Fibroblast of lung (primary cell): ENCODE measurements at regions not wholly inside any gene's neighbourhood (a gene's known extent, or its start where the extent isn't known, plus 50 kb on each side); places are given as distances from the start of the nearest gene placed in this dataset.

Experiments
- DNase-seq, 2 donors: peaks; one replicate each; pipeline versions ENCODE4 v3.0.0 to v3.0.0-alpha.2; 2010; ENCODE audit warnings: low read depth in 2 of 2
- H2AFZ ChIP-seq: 2 replicates; pipeline ENCODE4 v1.5.1; 2012; ENCODE audit warnings: low read length, control low read depth, inconsistent platforms
- H3K27ac ChIP-seq: 2 replicates; pipeline ENCODE4 v1.5.1; 2011; ENCODE audit warnings: low read length, control low read depth; ENCODE audit not compliant: insufficient read depth
- H3K27me3 ChIP-seq: 2 replicates; pipeline ENCODE4 v1.5.1; 2011; ENCODE audit warnings: mild to moderate bottlenecking, low read length; ENCODE audit not compliant: control insufficient read depth, insufficient read depth
- H3K36me3 ChIP-seq: 2 replicates; pipeline ENCODE4 v1.5.1; 2011; ENCODE audit warnings: low read length; ENCODE audit not compliant: control insufficient read depth, insufficient read depth
- H3K4me1 ChIP-seq: 2 replicates; pipeline ENCODE4 v1.5.1; 2011; ENCODE audit warnings: low read length; ENCODE audit not compliant: control insufficient read depth, insufficient read depth; ENCODE audit errors: extremely low read depth
- H3K4me2 ChIP-seq: 2 replicates; pipeline ENCODE4 v1.5.1; 2011; ENCODE audit warnings: low read length, control low read depth; ENCODE audit not compliant: insufficient read depth; ENCODE audit errors: extremely low read depth
- H3K4me3 ChIP-seq, 4 experiments: fragments of 200-600 bp in 1 of 4; sonication (generic) in 1 of 4; replicated peaks in 1 of 4; 2 replicates each; pipeline ENCODE4 v1.5.1; 2011 to 2016; ENCODE audit warnings: low read length in 4 of 4, low read depth in 3 of 4, mild to moderate bottlenecking in 3 of 4, control low read depth in 2 of 4, inconsistent platforms in 1 of 4, mixed read lengths in 1 of 4; ENCODE audit not compliant: insufficient read depth in 1 of 4; ENCODE audit errors: control extremely low read depth in 1 of 4
- H3K79me2 ChIP-seq: 2 replicates; pipeline ENCODE4 v1.5.1; 2012; ENCODE audit warnings: mild to moderate bottlenecking, low read length, inconsistent platforms; ENCODE audit not compliant: control insufficient read depth, insufficient read depth
- H3K9ac ChIP-seq: 2 replicates; pipeline ENCODE4 v1.5.1; 2011; ENCODE audit warnings: mild to moderate bottlenecking, low read length, control low read depth; ENCODE audit not compliant: insufficient read depth
- H3K9me3 ChIP-seq: 2 replicates; pipeline ENCODE4 v1.5.1; 2012; ENCODE audit warnings: low read depth, low read length; ENCODE audit not compliant: control insufficient read depth, insufficient read depth
- H4K20me1 ChIP-seq: 2 replicates; pipeline ENCODE4 v1.5.1; 2011; ENCODE audit warnings: low read length; ENCODE audit not compliant: control insufficient read depth, insufficient read depth; ENCODE audit errors: extremely low read depth
- EZH2 ChIP-seq: IDR thresholded peaks from 2 replicates; pipeline ENCODE4 v1.5.1; 2012; ENCODE audit warnings: low read length, control low read depth, mild to moderate bottlenecking; ENCODE audit errors: missing control alignments
- TF ChIP-seq, protein P1 (sequence below), 2 donors: IDR thresholded peaks in 1 of 2; conservative IDR thresholded peaks in 1 of 2; 1 replicate in 1 of 2; 2 replicates in 1 of 2; pipeline ENCODE4 v1.5.1; 2011 to 2012; ENCODE audit warnings: low read length in 2 of 2, control low read depth in 1 of 2, inconsistent platforms in 1 of 2, low read depth in 1 of 2, mild to moderate bottlenecking in 1 of 2

DNA sequence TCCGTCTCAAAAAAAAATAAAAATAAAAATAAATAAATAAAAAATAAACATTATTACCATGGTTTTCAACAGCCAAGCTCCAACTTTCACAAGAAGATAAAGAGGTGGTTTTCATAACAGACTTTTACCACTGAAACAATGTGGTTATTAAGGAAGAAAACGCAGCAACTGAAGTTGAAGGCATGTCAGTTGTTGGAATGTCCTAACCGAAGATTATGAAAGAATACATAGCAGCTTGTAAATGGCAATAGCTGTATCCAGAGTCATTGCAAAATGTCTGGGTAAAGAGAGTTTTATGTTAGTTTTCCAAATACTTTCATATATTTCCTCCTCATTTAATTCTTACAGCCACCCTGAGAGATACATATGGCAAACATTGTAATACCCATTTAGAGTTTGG, 161.6 kb upstream of the MARCKS start:
- Histone ChIP-seq H3K9ac (no peak overlapping the region), H3K27me3 (no peaks in the 10 kb centered on the region), H2AFZ (no peak overlapping the region), H3K36me3 (no peaks in the 10 kb centered on the region), H3K4me2 (no peak overlapping the region), H3K27ac (no peak overlapping the region), H4K20me1 (no peaks in the 10 kb centered on the region), H3K4me3 (no peak overlapping the region), H3K9me3 (no peaks in the 10 kb centered on the region), H3K4me1 (peaks cover 19% of the 10 kb centered on the region), H3K79me2 (no peaks in the 10 kb centered on the region)
- DNase-seq = peak; percentile 70 to 90
- TF ChIP-seq, protein P1, sequence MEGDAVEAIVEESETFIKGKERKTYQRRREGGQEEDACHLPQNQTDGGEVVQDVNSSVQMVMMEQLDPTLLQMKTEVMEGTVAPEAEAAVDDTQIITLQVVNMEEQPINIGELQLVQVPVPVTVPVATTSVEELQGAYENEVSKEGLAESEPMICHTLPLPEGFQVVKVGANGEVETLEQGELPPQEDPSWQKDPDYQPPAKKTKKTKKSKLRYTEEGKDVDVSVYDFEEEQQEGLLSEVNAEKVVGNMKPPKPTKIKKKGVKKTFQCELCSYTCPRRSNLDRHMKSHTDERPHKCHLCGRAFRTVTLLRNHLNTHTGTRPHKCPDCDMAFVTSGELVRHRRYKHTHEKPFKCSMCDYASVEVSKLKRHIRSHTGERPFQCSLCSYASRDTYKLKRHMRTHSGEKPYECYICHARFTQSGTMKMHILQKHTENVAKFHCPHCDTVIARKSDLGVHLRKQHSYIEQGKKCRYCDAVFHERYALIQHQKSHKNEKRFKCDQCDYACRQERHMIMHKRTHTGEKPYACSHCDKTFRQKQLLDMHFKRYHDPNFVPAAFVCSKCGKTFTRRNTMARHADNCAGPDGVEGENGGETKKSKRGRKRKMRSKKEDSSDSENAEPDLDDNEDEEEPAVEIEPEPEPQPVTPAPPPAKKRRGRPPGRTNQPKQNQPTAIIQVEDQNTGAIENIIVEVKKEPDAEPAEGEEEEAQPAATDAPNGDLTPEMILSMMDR (conservative IDR thresholded peaks at IDR 0.05 in 1 of 2, IDR thresholded peaks at IDR 0.05 in 1 of 2; ENCODE audit: low read depth in 1 of 2, low read length in 2 of 2) = no peak
- no peak for TF ChIP-seq EZH2

- H3K79me2 ChIP-seq = no peaks in the 10 kb centered on the region
- H3K9me3 ChIP-seq = no peaks in the 10 kb centered on the region
- no peak overlapping the region for H3K4me2 ChIP-seq
- H3K27me3 ChIP-seq = no peaks in the 10 kb centered on the region
- H2AFZ ChIP-seq = no peak overlapping the region
- H3K4me3 ChIP-seq = no peak overlapping the region
- no peak for TF ChIP-seq EZH2
- TF ChIP-seq, protein P1 (conservative IDR thresholded peaks at IDR 0.05 in 1 of 2, IDR thresholded peaks at IDR 0.05 in 1 of 2; ENCODE audit: low read depth in 1 of 2, low read length in 2 of 2) = no peak
- H4K20me1 ChIP-seq = no peaks in the 10 kb centered on the region
- H3K4me1 ChIP-seq = peaks cover 17% of the 10 kb centered on the region
- no peak overlapping the region for H3K9ac ChIP-seq
- DNase-seq = peak in 1 of 2 donors; percentile 21
- H3K36me3 ChIP-seq = no peaks in the 10 kb centered on the region
- no peak overlapping the region for H3K27ac ChIP-seq
These were observed 160.2 kb upstream of the MARCKS start for GRCh38 chr6:113696960-113697359.

DNA sequence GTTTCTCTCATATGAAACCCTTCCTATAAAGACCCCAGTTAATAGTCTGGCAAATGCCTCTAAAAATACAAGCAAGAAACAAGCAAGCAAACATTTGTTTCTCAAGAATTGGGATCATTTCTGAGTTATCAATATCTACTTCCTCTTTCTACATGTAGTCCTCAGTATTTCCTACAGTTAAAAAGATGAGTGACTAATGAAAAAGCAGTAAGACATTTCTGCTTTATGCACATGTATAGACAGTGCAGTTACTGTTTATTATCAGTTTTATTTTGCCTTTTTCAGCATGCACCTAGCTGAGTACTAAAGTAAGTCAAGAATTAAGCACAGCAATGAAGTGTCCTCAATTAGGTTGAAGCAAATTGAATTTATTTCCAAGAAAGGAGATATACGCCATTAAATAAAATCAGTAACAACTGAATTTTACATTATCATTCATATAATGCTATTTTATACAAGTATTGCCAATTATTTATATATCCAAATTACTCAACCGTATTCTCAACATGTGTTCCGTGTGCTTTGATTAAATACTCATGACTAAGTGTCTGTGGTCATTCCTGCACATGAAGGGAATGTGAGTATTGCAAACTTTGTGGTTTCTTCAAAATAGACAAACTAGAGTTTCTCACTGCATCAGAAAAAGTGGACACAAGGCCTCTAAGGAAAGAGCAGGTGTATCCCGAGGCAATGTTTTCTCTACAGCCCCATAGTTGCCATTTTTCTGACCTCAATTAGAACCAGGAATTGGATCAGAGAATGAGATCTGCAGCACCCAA, 159.3 kb upstream of the MARCKS start:
- no peak overlapping the region for H3K27ac ChIP-seq
- peak; percentile 96 to 97 for DNase-seq
- H2AFZ ChIP-seq = no peak overlapping the region
- no peaks in the 10 kb centered on the region for H3K27me3 ChIP-seq
- H3K4me3 ChIP-seq = no peak overlapping the region
- TF ChIP-seq EZH2 = no peak
- TF ChIP-seq, protein P1 (conservative IDR thresholded peaks at IDR 0.05 in 1 of 2, IDR thresholded peaks at IDR 0.05 in 1 of 2; ENCODE audit: low read depth in 1 of 2, low read length in 2 of 2) = no peak
- H3K36me3 ChIP-seq = no peaks in the 10 kb centered on the region
- H3K4me1 ChIP-seq = peaks cover 17% of the 10 kb centered on the region
- no peak overlapping the region for H3K9ac ChIP-seq
- H3K79me2 ChIP-seq = no peaks in the 10 kb centered on the region
- H4K20me1 ChIP-seq = no peaks in the 10 kb centered on the region
- H3K4me2 ChIP-seq = peak overlapping the region; percentile 48
- H3K9me3 ChIP-seq = no peaks in the 10 kb centered on the region
